ENCODE measurements at regions not wholly inside any gene's neighbourhood (a gene's known extent, or its start where the extent isn't known, plus 50 kb on each side); places are given as distances from the start of the nearest gene placed in this dataset.

DNA sequence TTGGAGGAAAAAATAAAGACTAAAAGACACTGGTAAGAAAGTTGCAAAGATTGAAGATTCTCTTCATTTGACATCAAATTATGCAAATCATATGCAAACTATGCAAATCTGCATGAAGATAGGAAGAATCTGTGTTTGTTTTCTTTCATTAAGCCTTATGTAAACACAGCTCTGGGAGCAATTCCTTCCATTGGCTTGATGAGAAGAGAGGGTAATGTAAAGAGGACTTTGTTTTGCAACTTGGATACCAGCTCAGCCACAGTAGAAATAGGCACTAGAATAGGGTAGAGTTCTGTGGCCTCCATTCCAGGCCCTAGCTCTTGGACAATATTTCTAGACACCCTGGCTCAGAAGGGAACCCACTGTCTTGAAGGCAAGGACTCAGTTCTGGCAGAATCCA lies 388.4 kb upstream of the RASGEF1B start:
- DNase-seq, result no peak

DNA sequence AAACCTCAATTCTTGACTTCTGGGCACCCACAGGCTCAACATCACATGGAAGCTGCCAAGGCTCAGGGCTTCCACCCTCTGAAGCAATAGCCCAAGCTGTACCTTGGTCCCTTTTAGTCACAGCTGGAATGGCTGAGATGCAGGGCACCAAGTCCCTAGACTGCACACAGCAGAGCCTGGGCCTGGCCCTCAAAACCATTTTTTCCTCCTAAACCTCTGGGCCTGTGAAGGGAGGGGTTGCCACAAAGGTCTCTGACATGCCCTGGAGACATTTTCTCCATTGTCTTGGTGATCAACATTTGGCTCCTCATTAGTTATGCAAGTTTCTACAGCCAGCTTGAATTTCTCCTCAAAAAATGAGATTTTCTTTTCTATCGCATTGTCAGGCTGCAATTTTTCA lies 382.7 kb upstream of the RASGEF1B start:
- no peak for DNase-seq

GRCh38 chr4:81852031-81852715 lies 380.5 kb upstream of the RASGEF1B start:
- no peak for DNase-seq

DNA sequence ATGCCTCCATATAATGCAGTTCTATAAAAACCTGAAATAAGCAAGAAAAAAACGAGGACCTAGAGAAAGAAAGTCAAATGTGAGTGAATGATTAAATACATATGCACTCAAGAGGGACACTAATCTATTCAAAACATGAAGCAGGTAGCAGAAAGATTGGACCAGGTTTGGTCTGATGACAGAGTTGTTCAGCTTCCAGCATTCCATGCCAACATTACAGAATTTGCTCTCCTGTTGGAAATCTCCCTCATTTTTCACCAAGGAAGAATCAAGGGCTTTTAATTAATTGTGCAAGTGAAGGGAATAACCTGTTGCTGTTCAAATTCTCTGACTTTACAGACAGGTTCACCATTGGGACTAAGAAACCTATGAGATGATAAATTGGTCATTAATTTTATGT lies 379.0 kb upstream of the RASGEF1B start:
- DNase-seq, result no peak

DNA sequence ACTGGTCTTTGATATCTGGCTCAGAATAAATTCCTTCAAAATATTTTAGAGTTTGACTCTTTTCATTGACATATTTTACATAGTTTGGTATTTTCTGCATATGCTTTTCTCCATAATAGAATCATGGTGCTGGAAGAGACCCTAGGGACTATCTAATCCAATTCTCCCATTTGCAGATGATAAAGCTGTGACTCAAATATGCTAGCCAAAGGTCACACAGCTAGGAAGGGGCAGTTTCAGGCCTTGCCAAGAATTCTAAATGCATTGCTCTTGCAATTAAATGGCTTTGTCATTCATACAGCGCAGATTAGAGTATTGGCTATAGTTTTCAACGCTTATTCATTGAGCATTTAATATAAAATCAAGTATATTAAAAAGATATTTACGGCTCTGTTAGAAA lies 374.1 kb upstream of the RASGEF1B start:
- DNase-seq, result no peak

- DNase-seq, result no peak
These were observed 373.6 kb upstream of the RASGEF1B start for GRCh38 chr4:81845273-81845672.

DNA sequence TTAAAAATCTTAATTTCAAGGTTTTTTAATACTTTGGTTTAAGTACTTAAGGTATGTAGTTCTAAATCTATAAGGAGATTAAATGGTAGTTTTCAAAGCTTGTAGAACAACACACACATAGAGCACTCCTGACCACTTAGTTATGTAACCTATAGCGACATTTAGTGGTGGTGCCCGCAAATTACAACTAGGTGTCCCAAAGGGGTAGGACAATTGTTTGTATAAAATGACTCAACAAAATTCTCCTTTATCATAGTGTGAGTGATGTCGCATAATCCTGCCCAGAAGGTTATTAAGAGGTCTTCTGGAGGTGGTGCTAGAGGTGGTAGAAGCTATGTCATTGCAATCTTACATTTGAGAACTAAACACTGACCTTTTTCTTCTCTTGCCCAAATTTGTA lies 373.0 kb upstream of the RASGEF1B start:
- DNase-seq, result peak; percentile 64

DNA sequence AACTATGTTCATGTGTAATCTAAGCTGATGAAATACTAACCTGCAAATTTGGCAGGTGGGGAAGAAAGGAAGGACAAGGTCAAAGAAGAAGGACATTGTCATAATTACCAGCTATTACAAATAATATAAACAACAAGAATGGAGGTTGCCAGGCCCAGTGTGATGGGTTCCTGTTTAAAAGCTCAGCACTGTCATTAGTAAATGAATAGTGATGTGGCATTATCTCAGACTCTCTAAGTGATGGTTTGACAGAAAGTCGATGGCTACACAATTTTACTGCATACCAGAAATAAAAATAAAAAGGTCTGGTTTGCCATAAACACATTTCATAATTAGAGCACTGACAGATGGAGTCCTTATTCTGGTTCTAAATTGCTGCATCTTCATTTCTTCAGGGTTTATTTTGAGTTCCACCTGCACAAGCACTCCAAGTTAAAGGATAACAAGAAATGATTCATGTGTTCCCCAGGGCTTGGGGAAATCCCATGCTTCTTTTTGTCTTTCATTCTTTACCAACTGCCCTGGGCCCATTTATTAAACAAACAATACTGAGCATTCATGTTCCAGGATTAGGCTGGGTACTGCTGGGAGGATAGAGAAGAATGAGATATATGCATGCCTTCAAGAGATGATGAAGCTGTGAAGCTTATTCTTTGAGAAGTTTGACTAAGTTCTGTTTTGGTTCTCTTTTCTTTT lies 367.8 kb upstream of the RASGEF1B start:
- no peak for DNase-seq

GRCh38 chr4:81838586-81838985 lies 366.9 kb upstream of the RASGEF1B start:
- no peak for DNase-seq

DNA sequence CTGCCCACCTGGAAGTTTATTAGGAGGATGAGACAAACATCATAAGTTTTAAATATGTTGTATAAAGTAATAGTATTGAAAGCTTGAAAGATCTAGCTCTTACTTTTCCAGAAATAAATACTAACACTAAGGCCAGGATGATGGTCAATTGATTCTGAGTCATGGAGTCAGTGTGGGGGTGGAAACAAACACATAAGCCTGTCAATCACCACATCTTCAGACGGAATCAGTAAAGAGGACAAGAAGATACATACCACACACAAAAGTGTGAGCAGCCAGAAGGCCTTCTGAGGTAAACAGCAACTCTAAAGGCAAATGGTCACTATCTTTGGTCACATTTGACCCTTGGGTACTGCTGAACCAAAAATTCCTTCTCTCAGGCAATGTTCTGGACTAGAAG lies 365.0 kb upstream of the RASGEF1B start:
- no peak for DNase-seq

DNA sequence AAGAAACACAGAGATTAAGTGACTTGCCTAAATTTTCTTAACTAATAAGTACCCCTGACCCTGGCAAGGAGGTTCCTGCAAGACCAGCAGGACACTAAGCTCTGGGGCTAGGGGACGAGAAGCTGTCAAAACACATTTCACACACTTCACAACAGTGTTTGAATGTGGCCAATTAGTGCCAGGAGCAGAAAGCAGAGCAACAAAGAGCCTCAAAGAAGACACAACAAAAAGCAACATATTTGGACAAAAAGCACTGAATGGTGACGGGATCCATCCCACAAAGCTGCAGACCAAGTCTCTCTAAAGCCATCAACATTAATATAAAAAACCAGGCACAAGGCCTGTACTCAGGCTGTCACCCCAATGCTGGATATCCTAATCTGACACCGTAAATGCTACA lies 361.9 kb upstream of the RASGEF1B start:
- no peak for DNase-seq

DNA sequence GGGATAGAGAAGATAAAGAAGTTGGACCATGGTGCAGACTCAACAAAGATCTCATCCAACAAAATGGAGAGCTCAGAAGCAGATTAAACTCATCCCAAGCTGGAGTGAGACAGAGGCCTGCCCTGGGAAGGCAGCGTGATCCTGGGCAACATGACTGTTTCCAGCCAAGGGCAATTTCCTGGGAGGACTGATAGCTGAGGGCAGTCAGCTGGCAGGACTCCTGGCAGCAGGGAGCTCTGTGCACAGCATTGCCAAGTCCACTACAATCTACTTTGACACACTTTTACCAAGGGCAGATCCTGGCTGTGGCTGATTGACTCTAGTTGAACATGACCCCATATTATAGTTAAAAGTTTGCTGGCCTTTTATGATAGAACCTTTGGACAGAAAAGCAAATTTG lies 357.3 kb upstream of the RASGEF1B start:
- no peak for DNase-seq

GRCh38 chr4:81827577-81828202 lies 356.0 kb upstream of the RASGEF1B start:
- DNase-seq, result no peak

GRCh38 chr4:81826817-81827424 lies 355.2 kb upstream of the RASGEF1B start:
- DNase-seq, result no peak

GRCh38 chr4:81826335-81826734 lies 354.6 kb upstream of the RASGEF1B start:
- no peak for DNase-seq

GRCh38 chr4:81818385-81818920 lies 346.7 kb upstream of the RASGEF1B start:
- no peak for DNase-seq

- no peak for DNase-seq
These were observed 344.5 kb upstream of the RASGEF1B start for GRCh38 chr4:81816031-81816761.

DNA sequence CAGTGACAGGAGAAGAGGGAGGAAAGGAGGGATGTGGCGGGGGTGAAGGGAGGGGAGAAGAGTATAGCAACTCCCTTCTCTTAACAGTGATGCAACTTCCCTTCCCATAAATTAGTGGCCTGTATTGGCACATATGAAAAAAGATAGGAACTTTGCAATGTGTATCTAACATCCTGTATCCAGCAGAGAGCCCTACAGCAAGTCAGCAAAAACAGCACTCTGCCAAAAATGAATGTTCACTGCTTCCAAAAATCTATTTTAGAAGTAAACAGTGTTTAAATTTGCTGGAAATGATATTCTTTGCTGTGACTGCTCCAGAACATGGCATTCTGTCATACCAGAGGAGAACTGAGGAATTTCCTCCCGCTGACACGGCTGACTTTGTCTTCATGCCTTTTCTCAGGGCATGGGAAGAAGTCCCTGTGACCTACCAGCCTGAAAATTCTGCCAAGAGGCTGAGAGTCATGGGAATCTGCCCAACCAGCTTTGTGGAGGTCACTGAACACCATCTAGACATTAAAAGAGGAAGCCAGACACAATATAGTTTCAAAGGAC lies 343.4 kb upstream of the RASGEF1B start:
- no peak for DNase-seq

- DNase-seq, result no peak
These were observed 340.0 kb upstream of the RASGEF1B start for GRCh38 chr4:81811562-81812293.

DNA sequence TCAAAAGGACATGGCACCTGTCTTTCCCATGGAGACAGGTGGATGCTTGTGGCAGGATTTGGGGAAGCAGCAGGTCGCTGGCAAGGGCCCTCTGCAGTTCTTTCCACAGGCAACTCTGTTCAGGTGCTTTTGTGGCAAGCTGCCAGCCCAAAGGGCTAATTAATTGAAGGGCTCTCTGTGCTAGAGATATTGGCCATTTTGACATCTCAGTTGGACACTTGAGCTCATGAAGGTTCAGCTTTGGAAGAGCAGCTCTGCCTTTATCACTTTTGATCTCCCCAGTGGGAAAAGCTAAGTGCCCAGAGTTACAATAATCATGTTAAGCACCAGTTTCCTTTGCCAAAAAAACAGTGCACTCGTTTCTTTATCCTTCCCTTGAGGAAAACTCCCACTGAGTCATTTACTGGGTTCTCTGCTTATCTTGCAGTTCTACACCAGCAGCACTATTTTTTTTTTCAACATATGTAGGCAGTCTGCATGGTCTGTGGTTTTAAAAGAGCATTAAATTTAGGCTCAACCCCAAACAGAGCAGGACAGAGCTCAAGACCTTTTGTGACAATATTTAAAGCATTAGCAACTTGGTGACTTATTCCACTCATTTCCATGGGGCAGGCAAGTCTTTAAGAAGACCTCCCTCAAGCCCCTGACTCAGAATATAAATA lies 336.4 kb upstream of the RASGEF1B start:
- no peak for DNase-seq

GRCh38 chr4:81807386-81807785 lies 335.7 kb upstream of the RASGEF1B start:
- DNase-seq, result no peak

Data from central memory CD4-positive, alpha-beta T cell (primary cell).